Astrocyte (in vitro differentiated cells and primary cell): ENCODE measurements at regions not wholly inside any gene's neighbourhood (a gene's known extent, or its start where the extent isn't known, plus 50 kb on each side); places are given as distances from the start of the nearest gene placed in this dataset.

Experiments
- DNase-seq: peaks from one replicate; pipeline ENCODE4 v3.0.0-alpha.2; 2010; ENCODE audit warnings: low read depth
- FAIRE-seq: peaks from 2 replicates; lab custom pipeline; 2011; peaks lifted over from hg19 to GRCh38; lab: Jason Lieb, UNC
- H2AFZ ChIP-seq: 2 replicates; pipeline ENCODE4 v1.6.0; 2012; ENCODE audit warnings: low read depth, low read length, inconsistent platforms
- H3K27ac ChIP-seq: 2 replicates; pipeline ENCODE4 v1.5.1; 2011; ENCODE audit warnings: low read depth, low read length, inconsistent platforms
- H3K27me3 ChIP-seq: 2 replicates; pipeline ENCODE4 v1.6.0; 2011; ENCODE audit warnings: low read length, inconsistent platforms; ENCODE audit not compliant: insufficient read depth
- H3K36me3 ChIP-seq: 2 replicates; pipeline ENCODE4 v1.5.1; 2011; ENCODE audit warnings: low read length, inconsistent platforms; ENCODE audit not compliant: insufficient read depth
- H3K4me1 ChIP-seq: 2 replicates; pipeline ENCODE4 v1.5.1; 2011; ENCODE audit warnings: low read length, inconsistent platforms; ENCODE audit not compliant: insufficient read depth
- H3K4me2 ChIP-seq: 2 replicates; pipeline ENCODE4 v1.6.0; 2012; ENCODE audit warnings: low read length, inconsistent platforms
- H3K4me3 ChIP-seq: 2 replicates; pipeline ENCODE4 v1.5.1; 2011; ENCODE audit warnings: low read depth, mild to moderate bottlenecking, low read length, inconsistent platforms; ENCODE audit not compliant: insufficient read depth
- H3K79me2 ChIP-seq: 2 replicates; pipeline ENCODE4 v1.6.0; 2012; ENCODE audit warnings: mild to moderate bottlenecking, low read length, inconsistent platforms; ENCODE audit not compliant: insufficient read depth
- H3K9ac ChIP-seq: 2 replicates; pipeline ENCODE4 v1.6.0; 2012; ENCODE audit warnings: mild to moderate bottlenecking, low read length, inconsistent platforms
- H3K9me3 ChIP-seq: 2 replicates; pipeline ENCODE4 v1.5.1; 2012; ENCODE audit warnings: low read depth, mild to moderate bottlenecking, low read length, inconsistent platforms; ENCODE audit not compliant: insufficient read depth
- H4K20me1 ChIP-seq: 2 replicates; pipeline ENCODE4 v1.6.0; 2012; ENCODE audit warnings: low read length, inconsistent platforms; ENCODE audit not compliant: insufficient read depth
- H3K27ac Mint-ChIP-seq: one replicate; pipeline ENCODE4 v1.8.0; 2021; ENCODE audit warnings: mild to moderate bottlenecking, mixed read lengths; ENCODE audit not compliant: unreplicated experiment
- H3K27me3 Mint-ChIP-seq: one replicate; pipeline ENCODE4 v1.8.0; 2021; ENCODE audit warnings: low read depth, mixed read lengths; ENCODE audit not compliant: unreplicated experiment
- H3K36me3 Mint-ChIP-seq: one replicate; pipeline ENCODE4 v1.8.0; 2021; ENCODE audit warnings: low read depth, mixed read lengths; ENCODE audit not compliant: unreplicated experiment
- H3K4me1 Mint-ChIP-seq: one replicate; pipeline ENCODE4 v1.8.0; 2021; ENCODE audit warnings: low read depth, mixed read lengths; ENCODE audit not compliant: unreplicated experiment
- H3K4me3 Mint-ChIP-seq: one replicate; pipeline ENCODE4 v1.8.0; 2021; ENCODE audit warnings: mild to moderate bottlenecking, moderate library complexity, mixed read lengths; ENCODE audit not compliant: unreplicated experiment
- H3K9me3 Mint-ChIP-seq: one replicate; pipeline ENCODE4 v1.8.0; 2021; ENCODE audit warnings: mild to moderate bottlenecking, mixed read lengths; ENCODE audit not compliant: unreplicated experiment
- CTCF ChIP-seq: IDR thresholded peaks from 2 replicates; pipeline ENCODE4 v1.5.1; 2011; ENCODE audit warnings: low read depth, mild to moderate bottlenecking, inconsistent platforms, low read length, moderate library complexity; ENCODE audit not compliant: insufficient read depth
- EZH2 ChIP-seq: IDR thresholded peaks from 2 replicates; pipeline ENCODE4 v1.6.1; 2012; ENCODE audit warnings: mild to moderate bottlenecking, low read length, inconsistent platforms; ENCODE audit not compliant: insufficient read depth

GRCh38 chr11:111039982-111040381, 205.5 kb upstream of the POU2AF2 start:
- Histone ChIP-seq H2AFZ (no peak overlapping the region), H3K27ac (no peak overlapping the region), H3K4me2 (no peak overlapping the region), H3K9ac (no peak overlapping the region), H3K27me3 (peaks cover 2% of the 10 kb centered on the region), H3K9me3 (no peaks in the 10 kb centered on the region), H3K79me2 (no peaks in the 10 kb centered on the region), H3K36me3 (no peaks in the 10 kb centered on the region), H4K20me1 (no peaks in the 10 kb centered on the region), H3K4me1 (no peaks in the 10 kb centered on the region), H3K4me3 (no peak overlapping the region)
- no peaks in the 10 kb centered on the region for H3K4me1 Mint-ChIP-seq
- peaks cover 3% of the 10 kb centered on the region for H3K9me3 Mint-ChIP-seq
- H3K4me3 Mint-ChIP-seq: no peak overlapping the region
- H3K27me3 Mint-ChIP-seq: peaks cover 4% of the 10 kb centered on the region
- H3K27ac Mint-ChIP-seq: no peak overlapping the region
- FAIRE-seq: no peak
- TF ChIP-seq EZH2 (no peak), CTCF (no peak)
- no peak for DNase-seq
- H3K36me3 Mint-ChIP-seq: no peaks in the 10 kb centered on the region

GRCh38 chr11:111035746-111036145, 209.8 kb upstream of the POU2AF2 start:
- Mint-ChIP-seq H3K9me3 (peaks cover 3% of the 10 kb centered on the region), H3K4me1 (no peaks in the 10 kb centered on the region), H3K27me3 (no peaks in the 10 kb centered on the region), H3K4me3 (no peak overlapping the region), H3K36me3 (no peaks in the 10 kb centered on the region), H3K27ac (no peak overlapping the region)
- no peaks in the 10 kb centered on the region for H3K36me3 ChIP-seq
- peaks cover 2% of the 10 kb centered on the region for H3K27me3 ChIP-seq
- FAIRE-seq: no peak
- no peaks in the 10 kb centered on the region for H3K9me3 ChIP-seq
- no peaks in the 10 kb centered on the region for H3K79me2 ChIP-seq
- H3K9ac ChIP-seq: no peak overlapping the region
- DNase-seq: no peak
- H3K4me1 ChIP-seq: no peaks in the 10 kb centered on the region
- H3K4me3 ChIP-seq: no peak overlapping the region
- TF ChIP-seq CTCF: no peak
- no peak for TF ChIP-seq EZH2
- H3K4me2 ChIP-seq: no peak overlapping the region
- H2AFZ ChIP-seq: no peak overlapping the region
- no peaks in the 10 kb centered on the region for H4K20me1 ChIP-seq
- no peak overlapping the region for H3K27ac ChIP-seq

GRCh38 chr11:111026241-111026640, 219.3 kb upstream of the POU2AF2 start:
- H3K9me3 ChIP-seq: no peaks in the 10 kb centered on the region
- no peak overlapping the region for H3K27ac Mint-ChIP-seq
- H3K36me3 Mint-ChIP-seq: no peaks in the 10 kb centered on the region
- no peaks in the 10 kb centered on the region for H3K79me2 ChIP-seq
- H3K4me2 ChIP-seq: no peak overlapping the region
- H3K4me1 ChIP-seq: no peaks in the 10 kb centered on the region
- H3K4me3 Mint-ChIP-seq: no peak overlapping the region
- no peaks in the 10 kb centered on the region for H3K4me1 Mint-ChIP-seq
- FAIRE-seq: no peak
- no peaks in the 10 kb centered on the region for H3K36me3 ChIP-seq
- no peak overlapping the region for H3K27ac ChIP-seq
- H4K20me1 ChIP-seq: no peaks in the 10 kb centered on the region
- no peaks in the 10 kb centered on the region for H3K27me3 ChIP-seq
- TF ChIP-seq EZH2 (no peak), CTCF (no peak)
- H3K9me3 Mint-ChIP-seq: peaks cover 1% of the 10 kb centered on the region
- H3K9ac ChIP-seq: no peak overlapping the region
- DNase-seq: no peak
- no peak overlapping the region for H2AFZ ChIP-seq
- peaks cover 7% of the 10 kb centered on the region for H3K27me3 Mint-ChIP-seq
- no peak overlapping the region for H3K4me3 ChIP-seq
